GM13977 (cell line): ENCODE measurements at regions not wholly inside any gene's neighbourhood (a gene's known extent, or its start where the extent isn't known, plus 50 kb on each side); places are given as distances from the start of the nearest gene placed in this dataset.

Experiments used
- DNase-seq: peaks from one replicate; pipeline ENCODE4 v3.0.0; 2012; ENCODE audit warnings: low spot score
- CTCF ChIP-seq: IDR thresholded peaks from 2 replicates; pipeline ENCODE4 v1.5.1; 2012; ENCODE audit warnings: mild to moderate bottlenecking, control low read depth; ENCODE audit not compliant: insufficient read depth; ENCODE audit errors: extremely low read depth, missing control alignments
- in situ Hi-C: fragments of 300-500 bp; cut with MboI; formaldehyde crosslinking; loops from one replicate; pipeline ENCODE4 v1.12.0; 2022; ENCODE audit warnings: low sequenced_read_pairs, low pct_unique_long_range_greater_than_20kb, mixed read lengths, inconsistent platforms; ENCODE audit not compliant: unreplicated experiment

- TF ChIP-seq CTCF = no peak
- DNase-seq = no peak
- in situ Hi-C loops = no loop called here
Observed at GRCh38 chr15:35307676-35308075, 222.6 kb upstream of the NANOGP8 start.

GRCh38 chr15:35307026-35307425, 221.9 kb upstream of the NANOGP8 start:
- in situ Hi-C loops = no loop called here
- no peak for TF ChIP-seq CTCF
- DNase-seq = no peak

GRCh38 chr15:35306361-35306981, 221.4 kb upstream of the NANOGP8 start:
- DNase-seq = no peak

GRCh38 chr15:35305946-35306345, 220.9 kb upstream of the NANOGP8 start:
- in situ Hi-C loops = no loop called here

More at GRCh38 chr15:35306361-35306981, 221.4 kb upstream of the NANOGP8 start:
- no peak for TF ChIP-seq CTCF
- in situ Hi-C loops = no loop called here

GRCh38 chr15:35305031-35305550, 220.0 kb upstream of the NANOGP8 start:
- no peak for DNase-seq
- no peak for TF ChIP-seq CTCF

More at GRCh38 chr15:35305946-35306345, 220.9 kb upstream of the NANOGP8 start:
- no peak for DNase-seq
- TF ChIP-seq CTCF = no peak

GRCh38 chr15:35304389-35304788, 219.3 kb upstream of the NANOGP8 start:
- DNase-seq = no peak
- in situ Hi-C loops = no loop called here
- no peak for TF ChIP-seq CTCF

More at GRCh38 chr15:35305031-35305550, 220.0 kb upstream of the NANOGP8 start:
- in situ Hi-C loops = no loop called here
